ENCODE measurements at regions not wholly inside any gene's neighbourhood (a gene's known extent, or its start where the extent isn't known, plus 50 kb on each side); places are given as distances from the start of the nearest gene placed in this dataset.

DNA sequence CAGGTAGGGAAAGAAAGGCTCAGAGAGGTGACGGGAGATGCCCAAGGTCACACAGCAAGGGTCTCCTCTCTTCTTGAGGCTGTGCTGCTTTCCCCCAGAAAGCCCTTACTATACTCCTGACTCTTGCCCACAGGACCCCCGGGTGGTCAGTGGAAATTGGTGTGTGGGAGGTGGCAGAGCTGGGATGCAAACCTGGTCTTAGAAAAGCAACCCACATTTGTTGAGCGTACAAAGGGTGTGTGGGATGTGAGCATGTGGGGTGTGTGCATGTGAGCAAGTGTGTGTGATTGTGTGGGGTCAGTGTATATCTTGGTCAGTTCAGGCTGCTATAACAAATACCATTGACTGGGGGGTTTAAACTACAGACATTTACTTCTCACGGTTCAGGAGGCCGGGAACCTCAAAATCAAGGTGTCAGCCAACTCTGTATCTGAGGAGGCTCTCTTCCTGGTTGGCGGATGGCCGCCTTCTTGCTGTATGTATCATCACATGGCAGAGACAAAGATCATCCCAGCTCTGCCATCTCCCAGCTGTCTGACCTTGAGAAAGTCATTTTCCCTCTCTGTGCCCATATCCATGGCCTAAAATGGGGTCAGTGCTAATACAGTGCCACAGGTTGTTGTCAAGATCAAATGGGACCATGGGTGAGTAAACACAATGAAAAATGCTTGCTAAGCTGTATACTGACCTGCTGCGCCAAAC lies 268.5 kb downstream of the PTPRU start:
- no peak for TF ChIP-seq POLR2A (IDR thresholded peaks at IDR 0.05; ENCODE audit: borderline replicate concordance, extremely low read depth, insufficient read depth, insufficient read length)
- TF ChIP-seq, protein P1, sequence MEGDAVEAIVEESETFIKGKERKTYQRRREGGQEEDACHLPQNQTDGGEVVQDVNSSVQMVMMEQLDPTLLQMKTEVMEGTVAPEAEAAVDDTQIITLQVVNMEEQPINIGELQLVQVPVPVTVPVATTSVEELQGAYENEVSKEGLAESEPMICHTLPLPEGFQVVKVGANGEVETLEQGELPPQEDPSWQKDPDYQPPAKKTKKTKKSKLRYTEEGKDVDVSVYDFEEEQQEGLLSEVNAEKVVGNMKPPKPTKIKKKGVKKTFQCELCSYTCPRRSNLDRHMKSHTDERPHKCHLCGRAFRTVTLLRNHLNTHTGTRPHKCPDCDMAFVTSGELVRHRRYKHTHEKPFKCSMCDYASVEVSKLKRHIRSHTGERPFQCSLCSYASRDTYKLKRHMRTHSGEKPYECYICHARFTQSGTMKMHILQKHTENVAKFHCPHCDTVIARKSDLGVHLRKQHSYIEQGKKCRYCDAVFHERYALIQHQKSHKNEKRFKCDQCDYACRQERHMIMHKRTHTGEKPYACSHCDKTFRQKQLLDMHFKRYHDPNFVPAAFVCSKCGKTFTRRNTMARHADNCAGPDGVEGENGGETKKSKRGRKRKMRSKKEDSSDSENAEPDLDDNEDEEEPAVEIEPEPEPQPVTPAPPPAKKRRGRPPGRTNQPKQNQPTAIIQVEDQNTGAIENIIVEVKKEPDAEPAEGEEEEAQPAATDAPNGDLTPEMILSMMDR (IDR thresholded peaks at IDR 0.05 in 2 of 3, conservative IDR thresholded peaks at IDR 0.05 in 1 of 3; ENCODE audit: borderline replicate concordance in 1 of 3, insufficient read depth in 1 of 3, low read depth in 2 of 3, low read length in 2 of 3), result no peak
- no peak for TF ChIP-seq EZH2 (IDR thresholded peaks at IDR 0.05)
- no peak for TF ChIP-seq EZH2phosphoT487 (IDR thresholded peaks at IDR 0.05; ENCODE audit: borderline replicate concordance)
- no peak for TF ChIP-seq RAD21 (IDR thresholded peaks at IDR 0.05; ENCODE audit: low read depth)
- no peak for TF ChIP-seq POLR2AphosphoS5 (IDR thresholded peaks at IDR 0.05; ENCODE audit: low read depth, low read length)
- TF ChIP-seq SP1 (IDR thresholded peaks at IDR 0.05; ENCODE audit: low read depth), result no peak
- no peak for TF ChIP-seq ZNF274 (IDR thresholded peaks at IDR 0.05; ENCODE audit: low read depth, low read length)
- TF ChIP-seq, protein P2, sequence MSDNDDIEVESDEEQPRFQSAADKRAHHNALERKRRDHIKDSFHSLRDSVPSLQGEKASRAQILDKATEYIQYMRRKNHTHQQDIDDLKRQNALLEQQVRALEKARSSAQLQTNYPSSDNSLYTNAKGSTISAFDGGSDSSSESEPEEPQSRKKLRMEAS (IDR thresholded peaks at IDR 0.05), result no peak
- TF ChIP-seq ATF3 (IDR thresholded peaks at IDR 0.05), result no peak
- no peak for TF ChIP-seq YY1 (IDR thresholded peaks at IDR 0.05; ENCODE audit: extremely low read depth, insufficient replicate concordance, low read depth, low read length)

Measured in HCT116 (cell line).